IMR-90 (cell line): ENCODE measurements at regions not wholly inside any gene's neighbourhood (a gene's known extent, or its start where the extent isn't known, plus 50 kb on each side); places are given as distances from the start of the nearest gene placed in this dataset.

Source experiments
- ATAC-seq: fragments of 200-7000 bp; cut with Tn5 transposase; 2 replicates; pipeline ENCODE4 v1.9.1; 2020; ENCODE audit warnings: low read depth, mild to moderate bottlenecking, moderate library complexity
- BruUV-seq: library from RNA; stranded (reverse); fragments of 400-500 nt; replicated peaks from 2 replicates; lab custom pipeline; 2021; lab: Mats Ljungman, UMichigan
- CTCF ChIA-PET: fragments of 300-600 bp; formaldehyde crosslinking; extraction: SDS; loops from one replicate; lab custom pipeline; 2021; ENCODE audit warnings: antibody characterized with exemption; lab: Yijun Ruan, JAX
- POLR2A ChIA-PET: fragments of 300-600 bp; sonication (Branson Sonifier 250); formaldehyde crosslinking; loops from one replicate; lab custom pipeline; 2022; ENCODE audit warnings: antibody characterized with exemption; ENCODE audit not compliant: unreplicated experiment; lab: Charles Lee
- DNase-seq: peaks from one replicate; pipeline ENCODE4 v3.0.0; 2013
- H2AFZ ChIP-seq: replicated peaks from 2 replicates; pipeline ENCODE3; 2013; ENCODE audit warnings: low read length, mild to moderate bottlenecking; ENCODE audit not compliant: poor library complexity
- H2AK5ac ChIP-seq: 2 replicates; pipeline ENCODE4 v1.6.1; 2013; ENCODE audit warnings: low read depth, low read length, inconsistent platforms
- H2AK9ac ChIP-seq: replicated peaks from 2 replicates; pipeline ENCODE3; 2013; ENCODE audit warnings: mild to moderate bottlenecking, low read depth, low read length, moderate library complexity; ENCODE audit not compliant: poor library complexity
- H2BK120ac ChIP-seq: 2 replicates; pipeline ENCODE4 v1.6.1; 2013; ENCODE audit warnings: low read depth, low read length, inconsistent platforms
- H2BK15ac ChIP-seq: 3 replicates; pipeline ENCODE4 v1.6.1; 2013; ENCODE audit warnings: low read depth, low read length, inconsistent platforms
- H2BK20ac ChIP-seq: 2 replicates; pipeline ENCODE4 v1.6.1; 2013; ENCODE audit warnings: low read depth, mild to moderate bottlenecking, inconsistent platforms, low read length, moderate library complexity
- H2BK5ac ChIP-seq: 2 replicates; pipeline ENCODE4 v1.6.1; 2013; ENCODE audit warnings: mild to moderate bottlenecking, low read depth, low read length, inconsistent platforms; ENCODE audit not compliant: poor library complexity, severe bottlenecking
- H3K14ac ChIP-seq: replicated peaks from 2 replicates; pipeline ENCODE4 v1.6.1; 2013; ENCODE audit warnings: low read depth, low read length, inconsistent platforms
- H3K18ac ChIP-seq: 2 replicates; pipeline ENCODE4 v1.6.1; 2013; ENCODE audit warnings: low read depth, low read length, control low read depth
- H3K23ac ChIP-seq: 2 replicates; pipeline ENCODE4 v1.6.1; 2013; ENCODE audit warnings: low read depth, low read length, inconsistent platforms
- H3K27ac ChIP-seq: 2 replicates; pipeline ENCODE4 v1.5.1; 2013; ENCODE audit warnings: mild to moderate bottlenecking, control low read depth, low read length; ENCODE audit not compliant: insufficient read depth
- H3K27me3 ChIP-seq: 2 replicates; pipeline ENCODE4 v1.6.1; 2013; ENCODE audit warnings: low read length; ENCODE audit not compliant: control insufficient read depth, insufficient read depth
- H3K36me3 ChIP-seq: 2 replicates; pipeline ENCODE4 v1.6.1; 2013; ENCODE audit warnings: low read length, mixed read lengths; ENCODE audit not compliant: control insufficient read depth, insufficient read depth
- H3K4ac ChIP-seq: 2 replicates; pipeline ENCODE4 v1.6.1; 2013; ENCODE audit warnings: low read depth, low read length, inconsistent platforms
- H3K4me1 ChIP-seq: 2 replicates; pipeline ENCODE4 v1.6.1; 2013; ENCODE audit warnings: low read length, mixed read lengths; ENCODE audit not compliant: control insufficient read depth, insufficient read depth
- H3K4me2 ChIP-seq: 2 replicates; pipeline ENCODE4 v1.6.1; 2013; ENCODE audit warnings: low read depth, mild to moderate bottlenecking, control low read depth, low read length, moderate library complexity
- H3K4me3 ChIP-seq: 2 replicates; pipeline ENCODE4 v1.5.1; 2013; ENCODE audit warnings: low read depth, mild to moderate bottlenecking, control low read depth, low read length, moderate library complexity; ENCODE audit not compliant: insufficient read depth
- H3K56ac ChIP-seq: 2 replicates; pipeline ENCODE4 v1.6.1; 2013; ENCODE audit warnings: low read length, inconsistent platforms; ENCODE audit not compliant: insufficient read depth; ENCODE audit errors: extremely low read depth
- H3K79me1 ChIP-seq, 2 experiments: 2 replicates each; pipeline ENCODE4 v1.6.1; 2013; ENCODE audit warnings: low read length in 2 of 2, inconsistent platforms in 1 of 2, low read depth in 1 of 2
- H3K9ac ChIP-seq: 2 replicates; pipeline ENCODE4 v1.6.1; 2013; ENCODE audit warnings: low read depth, low read length, control low read depth
- H3K9me1 ChIP-seq: 2 replicates; pipeline ENCODE4 v1.6.1; 2013; ENCODE audit warnings: low read length, inconsistent platforms; ENCODE audit not compliant: insufficient read depth
- H3K9me3 ChIP-seq: 2 replicates; pipeline ENCODE4 v1.6.1; 2013; ENCODE audit warnings: low read length; ENCODE audit not compliant: control insufficient read depth, insufficient read depth
- H4K20me1 ChIP-seq: 2 replicates; pipeline ENCODE4 v1.6.1; 2013; ENCODE audit warnings: low read length, inconsistent platforms; ENCODE audit not compliant: insufficient read depth
- H4K5ac ChIP-seq: 2 replicates; pipeline ENCODE4 v1.6.1; 2013; ENCODE audit warnings: mild to moderate bottlenecking, low read depth, low read length, control low read depth
- H4K8ac ChIP-seq, 2 experiments: 2 replicates each; pipeline ENCODE4 v1.6.1; 2013; ENCODE audit warnings: low read depth in 2 of 2, low read length in 2 of 2, control low read depth in 1 of 2, inconsistent platforms in 1 of 2
- H4K91ac ChIP-seq: 2 replicates; pipeline ENCODE4 v1.6.1; 2013; ENCODE audit warnings: low read depth, low read length, inconsistent platforms; ENCODE audit not compliant: insufficient read depth
- CHD1 ChIP-seq: IDR thresholded peaks from 2 replicates; pipeline ENCODE4 v1.6.1; 2012; ENCODE audit warnings: low read depth, low read length, improper control_type of control experiment
- CTCF ChIP-seq: conservative IDR thresholded peaks from 2 replicates; pipeline ENCODE4 v1.5.1; 2012; ENCODE audit warnings: mild to moderate bottlenecking, low read depth, low read length, improper control_type of control experiment
- MAFK ChIP-seq: IDR thresholded peaks from 2 replicates; pipeline ENCODE4 v1.6.1; 2012; ENCODE audit warnings: low read depth, low read length, improper control_type of control experiment
- MAZ ChIP-seq: IDR thresholded peaks from 2 replicates; pipeline ENCODE4 v1.6.1; 2012; ENCODE audit warnings: low read depth, mild to moderate bottlenecking, low read length, improper control_type of control experiment, moderate library complexity, borderline replicate concordance
- MXI1 ChIP-seq: IDR thresholded peaks from 2 replicates; pipeline ENCODE4 v1.6.1; 2012; ENCODE audit warnings: low read depth, mild to moderate bottlenecking, low read length, moderate library complexity, borderline replicate concordance
- NFE2L2 ChIP-seq: fragments of 150-350 bp; IDR thresholded peaks from 2 replicates; pipeline ENCODE4 v1.6.1; 2016; ENCODE audit warnings: low read depth, mild to moderate bottlenecking, low read length
- POLR2A ChIP-seq: IDR thresholded peaks from 2 replicates; pipeline ENCODE4 v1.6.1; 2012; ENCODE audit warnings: mild to moderate bottlenecking, low read depth, low read length
- SMC3 ChIP-seq: fragments of 150-350 bp; IDR thresholded peaks from 2 replicates; pipeline ENCODE4 v1.6.1; 2016; ENCODE audit warnings: low read depth, mild to moderate bottlenecking, antibody characterized with exemption, low read length, moderate library complexity
- WGBS, 2 experiments: methylation state at CpG; one replicate each; pipeline versions ENCODE4 v1.1.5 to v1.1.7; 2013; ENCODE audit warnings: missing lambda C conversion rate in 2 of 2; ENCODE audit not compliant: insufficient read length in 1 of 2; ENCODE audit errors: extremely low coverage in 2 of 2; 5-methylcytosine and 5-hydroxymethylcytosine counted together
- dilution Hi-C: fragments of 300-500 bp; cut with HindIII; formaldehyde crosslinking; loops from one replicate; pipeline ENCODE4 v1.14.3; 2018; ENCODE audit warnings: low sequenced_read_pairs; ENCODE audit not compliant: unreplicated experiment
- in situ Hi-C: fragments of 300-500 bp; cut with MboI; formaldehyde crosslinking; loops from 3 replicates; pipeline ENCODE4 v1.14.3; 2019; ENCODE audit warnings: low sequenced_read_pairs, inconsistent platforms, mixed read lengths
- intact Hi-C: fragments of 100-400 bp; cut with micrococcal nuclease; formaldehyde crosslinking; loops from 2 replicates; pipeline ENCODE4 v1.10.0; 2022
- TF ChIP-seq, protein P1 (sequence below): fragments of 150-350 bp; IDR thresholded peaks from 2 replicates; pipeline ENCODE4 v1.6.1; 2016; ENCODE audit warnings: low read depth, mild to moderate bottlenecking, low read length, moderate library complexity, borderline replicate concordance

GRCh38 chr4:155597281-155597680 is 69.4 kb upstream of the GUCY1A1 start:
- Histone ChIP-seq H2BK15ac (no peak overlapping the region), H3K9ac (no peak overlapping the region), H3K27me3 (0 out of 2 replicates have a peak, but pooled peaks cover 2% of the 10 kb centered on the region), H2BK5ac (no peak overlapping the region), H4K91ac (no peak overlapping the region), H2BK120ac (no peak overlapping the region), H2AFZ (no peak overlapping the region), H3K27ac (no peak overlapping the region), H3K9me1 (no peaks in the 10 kb centered on the region), H4K8ac (no peak overlapping the region), H4K20me1 (no peaks in the 10 kb centered on the region), H3K9me3 (no peaks in the 10 kb centered on the region), H4K5ac (no peak overlapping the region), H2AK5ac (no peak overlapping the region), H3K14ac (no peak overlapping the region), H3K4ac (no peak overlapping the region), H3K4me3 (no peak overlapping the region), H2BK20ac (no peak overlapping the region), H3K36me3 (no peaks in the 10 kb centered on the region), H3K4me2 (no peak overlapping the region), H3K18ac (no peak overlapping the region), H2AK9ac (no peak overlapping the region), H3K56ac (no peak overlapping the region), H3K23ac (no peak overlapping the region), H3K79me1 (no peaks in the 10 kb centered on the region), H3K4me1 (no peaks in the 10 kb centered on the region)
- ATAC-seq (no peak), DNase-seq (no peak)
- intact Hi-C loops (no loop called here), dilution Hi-C loops (no loop called here), in situ Hi-C loops (no loop called here)
- POLR2A ChIA-PET, result no interaction called here
- BruUV-seq, result no TSS peak
- TF ChIP-seq MXI1, result no peak
- no peak for TF ChIP-seq POLR2A
- TF ChIP-seq, protein P1, sequence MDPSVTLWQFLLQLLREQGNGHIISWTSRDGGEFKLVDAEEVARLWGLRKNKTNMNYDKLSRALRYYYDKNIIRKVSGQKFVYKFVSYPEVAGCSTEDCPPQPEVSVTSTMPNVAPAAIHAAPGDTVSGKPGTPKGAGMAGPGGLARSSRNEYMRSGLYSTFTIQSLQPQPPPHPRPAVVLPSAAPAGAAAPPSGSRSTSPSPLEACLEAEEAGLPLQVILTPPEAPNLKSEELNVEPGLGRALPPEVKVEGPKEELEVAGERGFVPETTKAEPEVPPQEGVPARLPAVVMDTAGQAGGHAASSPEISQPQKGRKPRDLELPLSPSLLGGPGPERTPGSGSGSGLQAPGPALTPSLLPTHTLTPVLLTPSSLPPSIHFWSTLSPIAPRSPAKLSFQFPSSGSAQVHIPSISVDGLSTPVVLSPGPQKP, result no peak
- TF ChIP-seq MAZ, result no peak
- TF ChIP-seq NFE2L2, result no peak
- TF ChIP-seq CHD1, result no peak
- no peak for TF ChIP-seq MAFK
- TF ChIP-seq CTCF, result no peak
- TF ChIP-seq SMC3, result no peak
- CTCF ChIA-PET, result no interaction called here
- no CpG with 5 or more reads among the region's 1 CpG for WGBS, 2 experiments
